NCI-H524 treated with DMSO at 0.1 percent for 48 hours (cell line): ENCODE measurements at regions not wholly inside any gene's neighbourhood (a gene's known extent, or its start where the extent isn't known, plus 50 kb on each side); places are given as distances from the start of the nearest gene placed in this dataset.
"Not testable (repeated sequence)": the region's sequence is repeated elsewhere in the genome, so short reads cannot be mapped to it uniquely, and the experiment has no call there.

Source experiments
- DNase-seq: peaks from one replicate; lab custom pipeline; 2025; lab: John Stamatoyannopoulos, UW

DNA sequence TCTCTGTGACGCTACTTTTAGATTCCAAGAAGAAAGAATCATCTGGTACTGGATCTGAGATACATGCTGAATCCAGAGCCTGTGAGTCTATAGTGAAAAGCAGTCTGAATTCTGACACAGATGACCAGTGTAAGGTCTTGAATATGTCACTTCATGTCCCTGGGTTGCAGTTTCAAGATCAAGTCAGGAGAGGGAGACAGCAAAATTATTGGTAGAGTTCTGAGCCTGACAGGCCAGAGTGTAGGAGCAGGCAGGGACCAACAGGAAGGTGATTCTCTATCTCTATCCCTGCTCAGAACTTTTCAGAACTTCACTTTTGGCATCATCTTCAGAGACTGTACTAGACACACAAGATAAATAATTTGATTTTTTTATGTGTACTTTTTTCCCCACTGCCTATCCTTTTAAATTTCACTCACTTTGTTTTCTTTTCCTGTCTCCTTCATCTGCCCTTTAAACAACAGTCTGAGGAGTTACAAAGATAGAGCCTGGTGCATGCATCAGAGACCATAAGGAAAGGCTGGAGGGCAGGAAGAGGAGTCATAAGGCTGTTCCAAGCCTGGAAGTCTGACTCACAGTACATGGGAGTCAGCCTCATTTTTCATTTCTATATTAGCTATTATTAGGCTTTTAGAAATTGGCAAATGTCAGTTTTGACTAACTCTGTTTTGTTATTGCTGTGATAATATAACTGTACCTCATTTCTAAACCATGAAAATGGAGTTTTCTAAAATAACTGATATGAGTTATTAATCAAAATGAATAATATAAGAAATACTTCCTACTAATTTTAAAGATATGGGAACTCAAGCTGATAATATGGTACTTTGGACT is 120.2 kb upstream of the TMEM229A start:
- no peak for DNase-seq

DNA sequence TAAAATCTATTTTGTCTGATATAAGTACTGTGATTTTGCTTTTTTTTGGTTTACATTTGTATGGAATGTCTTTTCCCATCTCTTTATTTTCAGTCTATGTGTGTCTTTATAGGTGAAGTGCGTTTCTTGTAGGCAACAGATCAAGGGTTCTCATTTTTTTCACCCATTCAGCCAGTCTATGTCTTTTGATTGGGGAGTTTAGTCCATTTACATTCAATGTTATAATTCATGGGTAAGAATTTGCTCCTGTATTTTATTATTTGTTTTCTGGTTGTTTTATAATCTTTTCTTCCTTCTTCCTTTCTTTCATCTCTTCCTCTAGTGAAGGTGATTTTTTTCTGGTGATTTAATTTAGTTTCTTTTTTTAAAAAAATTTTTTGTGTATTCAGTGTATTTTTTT is 104.8 kb upstream of the TMEM229A start:
- no peak for DNase-seq

GRCh38 chr7:124124201-124124600 is 91.3 kb upstream of the TMEM229A start:
- no peak for DNase-seq

GRCh38 chr7:124120911-124121310 is 88.0 kb upstream of the TMEM229A start:
- no peak for DNase-seq

DNA sequence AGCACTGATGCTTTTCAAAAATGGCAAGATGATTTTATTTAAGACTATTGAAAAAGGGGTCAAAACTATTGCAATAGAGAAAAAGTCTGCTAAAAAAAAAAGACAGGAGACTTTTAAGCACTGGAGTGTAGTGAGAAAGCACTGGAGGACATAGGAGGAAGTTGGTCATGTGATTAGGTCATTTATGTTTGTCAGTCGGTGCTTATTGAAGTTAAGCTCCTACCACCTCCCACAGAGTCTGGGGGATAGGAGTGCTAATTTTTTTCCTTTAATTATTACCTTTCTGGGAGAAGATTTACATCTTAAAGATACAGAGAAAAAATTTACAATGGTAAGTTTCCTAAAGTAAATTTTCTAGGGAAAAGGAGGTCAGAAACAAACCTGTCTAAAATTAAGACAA is 80.2 kb upstream of the TMEM229A start:
- no peak for DNase-seq

DNA sequence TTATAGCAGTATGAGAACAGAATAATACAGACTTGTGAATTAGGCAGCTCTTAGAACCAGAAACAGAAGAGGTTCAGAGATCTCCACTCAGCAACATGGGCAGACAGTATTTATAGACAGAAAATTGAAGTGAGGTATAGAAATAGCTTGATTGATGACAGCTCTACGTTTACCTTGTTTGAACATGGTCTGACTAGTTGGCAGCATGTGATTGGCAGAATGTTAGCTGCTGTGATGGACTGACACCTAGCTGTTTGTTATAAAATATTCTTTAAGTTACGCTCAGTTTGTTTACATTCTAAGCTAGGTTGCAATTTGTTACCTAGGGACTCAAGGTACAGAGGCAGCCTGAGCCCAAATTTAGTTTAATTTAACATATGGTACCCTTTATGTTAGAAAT is 73.7 kb upstream of the TMEM229A start:
- DNase-seq: no peak

GRCh38 chr7:124101173-124101768 is 68.4 kb upstream of the TMEM229A start:
- no peak for DNase-seq

GRCh38 chr7:124100190-124100589 is 67.3 kb upstream of the TMEM229A start:
- no peak for DNase-seq

GRCh38 chr7:124099585-124099984 is 66.7 kb upstream of the TMEM229A start:
- DNase-seq: not testable (repeated sequence)

GRCh38 chr7:124089621-124090020 is 56.8 kb upstream of the TMEM229A start:
- DNase-seq: no peak

DNA sequence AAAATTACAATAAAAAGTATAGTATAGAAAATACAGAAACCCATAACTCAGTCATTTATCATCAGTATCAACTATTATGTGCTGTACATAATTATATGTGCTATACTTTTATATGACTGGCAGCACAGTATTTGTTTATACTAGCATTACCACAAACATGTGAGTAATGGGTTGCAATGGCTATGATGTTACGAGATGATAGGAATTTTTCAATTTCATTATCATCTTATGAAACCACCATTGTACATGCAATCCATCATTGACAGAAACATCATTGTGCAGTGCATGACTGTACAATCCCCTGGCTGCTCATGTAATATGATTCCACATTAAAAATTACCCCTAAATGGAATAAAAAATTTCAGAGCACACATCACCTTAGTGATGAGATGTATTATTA is 55.7 kb upstream of the TMEM229A start:
- no peak for DNase-seq

DNA sequence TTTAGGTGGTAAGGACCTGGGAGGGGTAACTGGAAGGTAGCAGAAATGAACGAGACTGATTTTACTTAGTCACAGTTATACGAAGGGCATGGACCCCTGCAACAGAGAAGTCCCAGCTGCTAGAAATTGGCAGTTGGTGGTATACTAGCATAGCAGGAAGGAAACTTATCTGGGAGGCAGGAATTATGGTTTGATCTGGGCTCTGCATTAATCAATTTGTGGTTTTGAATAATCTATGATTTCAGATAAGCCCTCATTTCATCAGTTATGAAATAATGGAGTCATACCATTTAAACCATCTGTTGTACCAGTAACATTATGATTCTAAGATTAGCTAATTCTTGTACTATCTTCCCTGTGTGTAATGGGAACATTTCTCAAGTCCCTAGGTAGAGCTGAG is 54.0 kb upstream of the TMEM229A start:
- no peak for DNase-seq

- no peak for DNase-seq
Observed at GRCh38 chr7:124085179-124085578, 52.3 kb upstream of the TMEM229A start.

DNA sequence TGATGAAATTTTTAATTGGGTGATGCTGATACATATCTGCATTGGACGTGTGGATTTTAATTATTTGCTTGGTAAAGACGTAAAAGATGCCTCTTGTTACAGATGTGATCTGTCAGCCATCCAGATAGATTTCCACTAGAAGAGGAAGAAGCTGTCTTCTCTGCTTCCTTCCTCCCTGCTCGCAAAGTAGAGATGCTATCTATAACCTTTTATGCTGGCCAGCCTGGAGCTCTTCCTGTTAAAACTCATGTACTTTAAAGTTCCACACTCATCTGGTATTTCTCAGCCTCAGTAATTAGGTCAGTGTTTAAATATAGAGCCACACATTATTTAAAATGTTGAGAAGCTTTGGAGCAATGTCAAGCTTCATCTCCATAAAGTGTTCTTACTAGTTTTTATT is 51.2 kb upstream of the TMEM229A start:
- DNase-seq: no peak
